GM23338 (cell line): ENCODE measurements at regions not wholly inside any gene's neighbourhood (a gene's known extent, or its start where the extent isn't known, plus 50 kb on each side); places are given as distances from the start of the nearest gene placed in this dataset.

ENCODE experiments used
- CREB1 ChIP-seq: fragments of 250-450 bp; sonication (Bioruptor Pico); IDR thresholded peaks from 2 replicates; pipeline ENCODE4 v1.5.0; 2020; ENCODE audit warnings: low read depth, mild to moderate bottlenecking, moderate library complexity
- POLR2AphosphoS5 ChIP-seq: IDR thresholded peaks from 2 replicates; pipeline ENCODE4 v1.6.1; 2016; ENCODE audit warnings: antibody characterized with exemption, low read depth
- TF ChIP-seq, protein P1 (sequence below), 2 experiments: fragments of 200-600 bp in 1 of 2; sonication (generic) in 1 of 2; conservative IDR thresholded peaks; 2 replicates each; pipeline versions ENCODE4 v1.5.1 to v1.6.1; 2016 to 2017; ENCODE audit warnings: antibody characterized with exemption in 2 of 2, low read depth in 2 of 2, mild to moderate bottlenecking in 2 of 2, moderate library complexity in 1 of 2
- TF ChIP-seq, protein P2 (sequence below): IDR thresholded peaks from one replicate; pipeline ENCODE4 v1.6.1; 2018; ENCODE audit warnings: antibody characterized with exemption; ENCODE audit not compliant: unreplicated experiment

GRCh38 chr4:133839326-133839725 lies 362.3 kb downstream of the PABPC4L start:
- TF ChIP-seq, protein P1, sequence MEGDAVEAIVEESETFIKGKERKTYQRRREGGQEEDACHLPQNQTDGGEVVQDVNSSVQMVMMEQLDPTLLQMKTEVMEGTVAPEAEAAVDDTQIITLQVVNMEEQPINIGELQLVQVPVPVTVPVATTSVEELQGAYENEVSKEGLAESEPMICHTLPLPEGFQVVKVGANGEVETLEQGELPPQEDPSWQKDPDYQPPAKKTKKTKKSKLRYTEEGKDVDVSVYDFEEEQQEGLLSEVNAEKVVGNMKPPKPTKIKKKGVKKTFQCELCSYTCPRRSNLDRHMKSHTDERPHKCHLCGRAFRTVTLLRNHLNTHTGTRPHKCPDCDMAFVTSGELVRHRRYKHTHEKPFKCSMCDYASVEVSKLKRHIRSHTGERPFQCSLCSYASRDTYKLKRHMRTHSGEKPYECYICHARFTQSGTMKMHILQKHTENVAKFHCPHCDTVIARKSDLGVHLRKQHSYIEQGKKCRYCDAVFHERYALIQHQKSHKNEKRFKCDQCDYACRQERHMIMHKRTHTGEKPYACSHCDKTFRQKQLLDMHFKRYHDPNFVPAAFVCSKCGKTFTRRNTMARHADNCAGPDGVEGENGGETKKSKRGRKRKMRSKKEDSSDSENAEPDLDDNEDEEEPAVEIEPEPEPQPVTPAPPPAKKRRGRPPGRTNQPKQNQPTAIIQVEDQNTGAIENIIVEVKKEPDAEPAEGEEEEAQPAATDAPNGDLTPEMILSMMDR (conservative IDR thresholded peaks at IDR 0.05; ENCODE audit: low read depth in 2 of 2) = peak; percentile 53 to 55
- TF ChIP-seq, protein P2, sequence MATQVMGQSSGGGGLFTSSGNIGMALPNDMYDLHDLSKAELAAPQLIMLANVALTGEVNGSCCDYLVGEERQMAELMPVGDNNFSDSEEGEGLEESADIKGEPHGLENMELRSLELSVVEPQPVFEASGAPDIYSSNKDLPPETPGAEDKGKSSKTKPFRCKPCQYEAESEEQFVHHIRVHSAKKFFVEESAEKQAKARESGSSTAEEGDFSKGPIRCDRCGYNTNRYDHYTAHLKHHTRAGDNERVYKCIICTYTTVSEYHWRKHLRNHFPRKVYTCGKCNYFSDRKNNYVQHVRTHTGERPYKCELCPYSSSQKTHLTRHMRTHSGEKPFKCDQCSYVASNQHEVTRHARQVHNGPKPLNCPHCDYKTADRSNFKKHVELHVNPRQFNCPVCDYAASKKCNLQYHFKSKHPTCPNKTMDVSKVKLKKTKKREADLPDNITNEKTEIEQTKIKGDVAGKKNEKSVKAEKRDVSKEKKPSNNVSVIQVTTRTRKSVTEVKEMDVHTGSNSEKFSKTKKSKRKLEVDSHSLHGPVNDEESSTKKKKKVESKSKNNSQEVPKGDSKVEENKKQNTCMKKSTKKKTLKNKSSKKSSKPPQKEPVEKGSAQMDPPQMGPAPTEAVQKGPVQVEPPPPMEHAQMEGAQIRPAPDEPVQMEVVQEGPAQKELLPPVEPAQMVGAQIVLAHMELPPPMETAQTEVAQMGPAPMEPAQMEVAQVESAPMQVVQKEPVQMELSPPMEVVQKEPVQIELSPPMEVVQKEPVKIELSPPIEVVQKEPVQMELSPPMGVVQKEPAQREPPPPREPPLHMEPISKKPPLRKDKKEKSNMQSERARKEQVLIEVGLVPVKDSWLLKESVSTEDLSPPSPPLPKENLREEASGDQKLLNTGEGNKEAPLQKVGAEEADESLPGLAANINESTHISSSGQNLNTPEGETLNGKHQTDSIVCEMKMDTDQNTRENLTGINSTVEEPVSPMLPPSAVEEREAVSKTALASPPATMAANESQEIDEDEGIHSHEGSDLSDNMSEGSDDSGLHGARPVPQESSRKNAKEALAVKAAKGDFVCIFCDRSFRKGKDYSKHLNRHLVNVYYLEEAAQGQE = no peak
- TF ChIP-seq CREB1 (CRISPR knock-in tag) = no peak
- no peak for TF ChIP-seq POLR2AphosphoS5
